NCI-H774 (cell line): ENCODE measurements at regions not wholly inside any gene's neighbourhood (a gene's known extent, or its start where the extent isn't known, plus 50 kb on each side); places are given as distances from the start of the nearest gene placed in this dataset.

Source experiments
- DNase-seq: peaks from one replicate; lab custom pipeline; 2025; lab: John Stamatoyannopoulos, UW

GRCh38 chr11:115080923-115081680, 402.8 kb downstream of the NXPE2 start:
- no peak for DNase-seq

- peak; percentile 47 for DNase-seq
These were observed 403.6 kb downstream of the NXPE2 start for GRCh38 chr11:115081972-115082371.

GRCh38 chr11:115083144-115083806, 404.9 kb downstream of the NXPE2 start:
- DNase-seq = no peak

- DNase-seq = no peak
These were observed 405.9 kb downstream of the NXPE2 start for GRCh38 chr11:115084231-115084630.

- no peak for DNase-seq
These were observed 407.3 kb downstream of the NXPE2 start for GRCh38 chr11:115085461-115086210.

- DNase-seq = no peak
These were observed 409.5 kb downstream of the NXPE2 start for GRCh38 chr11:115087791-115088190.

GRCh38 chr11:115092516-115092915, 411.7 kb downstream of the CADM1 start:
- DNase-seq = no peak

- no peak for DNase-seq
These were observed 406.3 kb downstream of the CADM1 start for GRCh38 chr11:115097796-115098408.

GRCh38 chr11:115100706-115101105, 403.5 kb downstream of the CADM1 start:
- DNase-seq = no peak

- no peak for DNase-seq
These were observed 400.3 kb downstream of the CADM1 start for GRCh38 chr11:115103921-115104320.

- no peak for DNase-seq
These were observed 399.3 kb downstream of the CADM1 start for GRCh38 chr11:115104851-115105453.

- DNase-seq = no peak
These were observed 393.1 kb downstream of the CADM1 start for GRCh38 chr11:115111066-115111465.

- no peak for DNase-seq
These were observed 391.5 kb downstream of the CADM1 start for GRCh38 chr11:115112754-115113153.

- DNase-seq = no peak
These were observed 386.2 kb downstream of the CADM1 start for GRCh38 chr11:115117956-115118493.

GRCh38 chr11:115119146-115119545, 385.1 kb downstream of the CADM1 start:
- no peak for DNase-seq
